Lower lobe of right lung (tissue), 2 donors: ENCODE measurements at regions not wholly inside any gene's neighbourhood (a gene's known extent, or its start where the extent isn't known, plus 50 kb on each side); places are given as distances from the start of the nearest gene placed in this dataset.
A peak's percentile ranks its signal among the peaks of the same experiment; 100 is the strongest.

Experiments
- ATAC-seq, 2 donors: fragments of 200-7000 bp; cut with Tn5 transposase; one replicate each; pipeline ENCODE4 v1.9.1; 2020 to 2022; ENCODE audit warnings: mild to moderate bottlenecking in 2 of 2, moderate library complexity in 2 of 2
- DNase-seq: peaks from one replicate; pipeline ENCODE4 v3.0.0-alpha.2; 2020
- H3K27ac ChIP-seq: fragments of 200-600 bp; one replicate; pipeline ENCODE4 v1.8.0; 2022
- H3K27me3 ChIP-seq: fragments of 200-600 bp; one replicate; pipeline ENCODE4 v1.8.0; 2022; ENCODE audit warnings: low read depth
- H3K36me3 ChIP-seq: fragments of 200-600 bp; one replicate; pipeline ENCODE4 v1.8.0; 2022; ENCODE audit warnings: mild to moderate bottlenecking
- H3K4me1 ChIP-seq: fragments of 200-600 bp; one replicate; pipeline ENCODE4 v1.8.0; 2022
- H3K4me3 ChIP-seq: fragments of 200-600 bp; one replicate; pipeline ENCODE4 v1.8.0; 2022; ENCODE audit warnings: mild to moderate bottlenecking
- H3K9me3 ChIP-seq: fragments of 200-600 bp; one replicate; pipeline ENCODE4 v1.8.0; 2022
- intact Hi-C: fragments of 100-400 bp; cut with DNase I; formaldehyde crosslinking; loops from one replicate; pipeline ENCODE4 v1.11.0; 2022
- TF ChIP-seq, protein P1 (sequence below): fragments of 200-600 bp; IDR thresholded peaks from one replicate; pipeline ENCODE4 v1.8.0; 2022; ENCODE audit warnings: antibody characterized with exemption, mild to moderate bottlenecking
- donor health status: DM: no; HTN: yes; CAD: no; lungs with severe emphysema.

DNA sequence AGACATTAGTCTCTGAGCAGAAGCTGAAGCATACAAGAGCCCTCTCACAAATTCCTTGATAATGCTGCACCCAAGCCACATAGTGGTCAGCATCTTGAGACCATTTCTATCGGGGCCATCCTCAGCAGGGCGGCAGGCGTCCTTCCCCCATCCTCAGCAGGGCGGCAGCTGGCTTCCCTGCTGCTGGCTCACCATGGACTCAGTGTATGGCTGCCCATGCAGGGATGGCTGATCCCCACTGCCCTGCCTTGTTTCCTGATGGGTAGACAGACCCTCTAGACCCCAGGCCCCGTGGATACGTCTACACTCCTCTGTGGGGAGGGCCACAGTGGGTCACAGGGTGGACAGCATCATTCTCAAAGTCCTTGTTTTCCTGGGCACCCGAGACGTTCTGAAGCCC, 406.8 kb downstream of the TCERG1L start:
- H3K4me1 ChIP-seq, result no peaks in the 10 kb centered on the region
- no peaks in the 10 kb centered on the region for H3K36me3 ChIP-seq
- H3K27me3 ChIP-seq, result no peaks in the 10 kb centered on the region
- no peak for DNase-seq
- no peak overlapping the region for H3K4me3 ChIP-seq
- ATAC-seq, result no peak
- intact Hi-C loops, result no loop called here
- no peaks in the 10 kb centered on the region for H3K9me3 ChIP-seq
- TF ChIP-seq, protein P1, sequence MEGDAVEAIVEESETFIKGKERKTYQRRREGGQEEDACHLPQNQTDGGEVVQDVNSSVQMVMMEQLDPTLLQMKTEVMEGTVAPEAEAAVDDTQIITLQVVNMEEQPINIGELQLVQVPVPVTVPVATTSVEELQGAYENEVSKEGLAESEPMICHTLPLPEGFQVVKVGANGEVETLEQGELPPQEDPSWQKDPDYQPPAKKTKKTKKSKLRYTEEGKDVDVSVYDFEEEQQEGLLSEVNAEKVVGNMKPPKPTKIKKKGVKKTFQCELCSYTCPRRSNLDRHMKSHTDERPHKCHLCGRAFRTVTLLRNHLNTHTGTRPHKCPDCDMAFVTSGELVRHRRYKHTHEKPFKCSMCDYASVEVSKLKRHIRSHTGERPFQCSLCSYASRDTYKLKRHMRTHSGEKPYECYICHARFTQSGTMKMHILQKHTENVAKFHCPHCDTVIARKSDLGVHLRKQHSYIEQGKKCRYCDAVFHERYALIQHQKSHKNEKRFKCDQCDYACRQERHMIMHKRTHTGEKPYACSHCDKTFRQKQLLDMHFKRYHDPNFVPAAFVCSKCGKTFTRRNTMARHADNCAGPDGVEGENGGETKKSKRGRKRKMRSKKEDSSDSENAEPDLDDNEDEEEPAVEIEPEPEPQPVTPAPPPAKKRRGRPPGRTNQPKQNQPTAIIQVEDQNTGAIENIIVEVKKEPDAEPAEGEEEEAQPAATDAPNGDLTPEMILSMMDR, result no peak
- H3K27ac ChIP-seq, result no peak overlapping the region

DNA sequence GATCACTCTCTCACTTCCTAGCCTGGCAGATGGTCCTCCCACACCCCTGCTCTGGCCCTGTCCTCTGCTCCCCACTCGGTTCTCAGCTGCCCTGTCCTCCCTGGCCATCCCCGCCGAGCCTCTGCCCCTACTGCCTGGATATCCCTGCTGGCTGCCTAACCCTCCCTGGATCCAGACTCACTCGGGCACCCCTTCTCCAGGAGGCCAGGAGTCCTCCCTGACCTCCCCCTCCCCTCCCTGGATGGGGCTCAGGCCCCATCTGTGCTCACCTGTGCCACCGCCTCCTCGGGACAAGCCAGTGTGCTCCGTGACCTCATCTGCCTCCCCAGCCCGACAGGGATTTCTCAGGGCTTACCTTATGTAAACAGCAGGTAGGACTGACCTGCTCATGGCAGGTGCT, 406.1 kb downstream of the TCERG1L start:
- ATAC-seq, result peak in 1 of 2 donors; percentile 11
- TF ChIP-seq, protein P1, result no peak
- no peak overlapping the region for H3K27ac ChIP-seq
- no peaks in the 10 kb centered on the region for H3K36me3 ChIP-seq
- H3K4me1 ChIP-seq, result no peaks in the 10 kb centered on the region
- no peak for DNase-seq
- intact Hi-C loops, result no loop called here
- no peaks in the 10 kb centered on the region for H3K27me3 ChIP-seq
- H3K9me3 ChIP-seq, result no peaks in the 10 kb centered on the region
- no peak overlapping the region for H3K4me3 ChIP-seq

DNA sequence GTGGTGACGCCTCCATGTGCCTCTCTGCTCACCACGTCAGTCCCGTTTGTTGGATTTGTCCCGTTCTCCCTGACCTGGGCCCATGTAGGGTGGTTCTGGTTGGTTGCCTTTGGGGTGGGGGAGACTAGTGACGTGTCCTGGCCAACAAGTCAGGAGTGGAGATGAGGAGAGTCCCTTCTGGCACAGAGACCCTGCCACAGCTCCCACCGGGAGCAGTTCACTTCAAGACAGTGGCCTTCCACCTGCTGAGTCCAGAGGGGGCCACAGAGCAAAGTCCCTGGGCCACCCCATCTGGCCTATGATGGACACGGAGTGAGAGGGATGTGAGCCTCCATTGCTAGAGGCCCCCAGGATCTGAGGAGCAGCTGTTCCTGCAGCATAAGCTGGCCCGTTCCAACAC, 405.6 kb downstream of the TCERG1L start:
- intact Hi-C loops, result no loop called here

DNA sequence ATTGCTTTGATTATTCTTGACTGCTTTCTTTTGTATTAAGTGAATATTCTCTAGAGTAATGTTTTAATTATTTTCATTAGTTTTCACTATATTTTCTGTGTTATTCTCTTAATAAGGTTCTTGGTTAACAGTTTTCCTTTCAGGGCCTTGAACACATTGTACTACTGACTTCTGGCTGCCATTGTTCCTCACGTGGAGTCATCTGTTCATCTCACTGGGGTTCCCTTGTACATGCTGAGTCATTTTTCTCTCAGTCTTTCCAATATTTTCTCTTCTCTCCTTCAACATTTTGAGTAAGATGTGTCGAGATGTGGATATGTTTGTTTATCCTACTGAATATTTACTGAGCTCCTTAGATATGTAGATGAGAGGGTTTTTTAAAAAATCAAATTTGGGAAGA, 400.7 kb downstream of the TCERG1L start:
- H3K4me1 ChIP-seq, result no peaks in the 10 kb centered on the region
- intact Hi-C loops, result no loop called here

More for the DNA sequence above, 405.6 kb downstream of the TCERG1L start:
- Histone ChIP-seq H3K36me3 (no peaks in the 10 kb centered on the region), H3K27me3 (no peaks in the 10 kb centered on the region), H3K27ac (no peak overlapping the region), H3K4me1 (no peaks in the 10 kb centered on the region), H3K4me3 (no peak overlapping the region), H3K9me3 (peaks cover 2% of the 10 kb centered on the region)
- no peak for DNase-seq
- ATAC-seq, result no peak
- TF ChIP-seq, protein P1, result no peak

DNA sequence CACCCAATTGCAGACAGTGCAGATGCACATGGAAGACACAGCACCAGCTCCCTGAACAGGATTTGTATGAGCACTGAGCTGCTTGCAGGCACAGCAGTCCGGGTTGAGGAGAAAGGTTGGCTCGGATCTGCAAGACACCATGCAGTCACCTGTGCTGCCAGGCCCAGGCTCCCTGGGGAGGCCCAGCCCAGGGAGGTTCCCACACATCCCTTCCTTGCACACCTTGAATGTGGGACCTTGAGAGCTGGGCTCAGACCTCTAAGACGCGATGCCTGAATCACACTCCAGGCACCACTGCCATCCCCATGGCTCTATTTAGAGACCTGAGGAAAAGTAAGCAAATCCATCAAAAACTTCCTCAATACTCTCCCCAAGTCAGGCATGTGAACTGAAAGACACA, 397.7 kb downstream of the TCERG1L start:
- peaks cover 2% of the 10 kb centered on the region for H3K9me3 ChIP-seq
- no peak overlapping the region for H3K27ac ChIP-seq
- no peak for DNase-seq
- intact Hi-C loops, result no loop called here
- H3K4me3 ChIP-seq, result no peak overlapping the region
- H3K36me3 ChIP-seq, result no peaks in the 10 kb centered on the region
- no peaks in the 10 kb centered on the region for H3K27me3 ChIP-seq
- ATAC-seq, result no peak
- TF ChIP-seq, protein P1, result no peak
- no peaks in the 10 kb centered on the region for H3K4me1 ChIP-seq

More for the DNA sequence above, 400.7 kb downstream of the TCERG1L start:
- H3K36me3 ChIP-seq, result no peaks in the 10 kb centered on the region
- TF ChIP-seq, protein P1, result no peak
- no peak overlapping the region for H3K27ac ChIP-seq
- peaks cover 2% of the 10 kb centered on the region for H3K9me3 ChIP-seq
- H3K27me3 ChIP-seq, result no peaks in the 10 kb centered on the region
- H3K4me3 ChIP-seq, result no peak overlapping the region
- ATAC-seq (no peak), DNase-seq (no peak)

DNA sequence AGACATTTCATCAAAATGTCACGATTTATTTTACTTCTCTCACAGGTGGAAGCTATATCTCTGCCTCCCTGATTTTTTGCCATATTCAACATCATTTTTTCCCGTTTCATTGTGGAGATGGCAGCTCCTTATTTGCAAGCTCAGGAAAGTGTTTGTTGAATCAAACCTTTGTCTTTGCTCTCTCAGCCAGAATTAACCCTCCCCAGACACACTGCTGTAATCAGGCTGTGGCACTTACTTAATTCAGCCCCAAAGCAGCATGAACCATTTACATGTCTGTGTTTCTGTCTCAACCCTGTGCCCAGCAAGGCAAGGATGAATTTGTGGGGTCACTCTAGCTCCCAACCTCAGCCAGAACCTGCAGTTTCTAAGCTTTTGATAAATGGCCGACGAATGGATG, 397.2 kb downstream of the TCERG1L start:
- DNase-seq, result no peak
- TF ChIP-seq, protein P1, result no peak

More for the DNA sequence above, 397.2 kb downstream of the TCERG1L start:
- H3K27ac ChIP-seq, result no peak overlapping the region
- H3K4me3 ChIP-seq, result no peak overlapping the region
- H3K4me1 ChIP-seq, result no peaks in the 10 kb centered on the region
- intact Hi-C loops, result no loop called here
- no peaks in the 10 kb centered on the region for H3K36me3 ChIP-seq
- ATAC-seq, result no peak
- no peaks in the 10 kb centered on the region for H3K27me3 ChIP-seq
- peaks cover 2% of the 10 kb centered on the region for H3K9me3 ChIP-seq
